Gastrocnemius medialis (tissue), 4 donors: ENCODE measurements at regions not wholly inside any gene's neighbourhood (a gene's known extent, or its start where the extent isn't known, plus 50 kb on each side); places are given as distances from the start of the nearest gene placed in this dataset.

Experiments
- POLR2A ChIP-seq, 2 donors: fragments of 450-650 bp; IDR thresholded peaks; one replicate each; pipeline ENCODE4 v1.6.1; 2017; ENCODE audit warnings: antibody characterized with exemption in 2 of 2, mild to moderate bottlenecking in 2 of 2, moderate library complexity in 2 of 2
- TF ChIP-seq, protein P1 (sequence below), 5 experiments: fragments of 450-650 bp in 3 of 5; fragments of 200-600 bp in 2 of 5; sonication (generic) in 2 of 5; IDR thresholded peaks in 4 of 5; conservative IDR thresholded peaks in 1 of 5; 1 replicate in 4 of 5; 2 replicates in 1 of 5; pipeline ENCODE4 v1.5.1; 2016 to 2019; ENCODE audit warnings: antibody characterized with exemption in 5 of 5, mild to moderate bottlenecking in 3 of 5, moderate library complexity in 3 of 5

DNA sequence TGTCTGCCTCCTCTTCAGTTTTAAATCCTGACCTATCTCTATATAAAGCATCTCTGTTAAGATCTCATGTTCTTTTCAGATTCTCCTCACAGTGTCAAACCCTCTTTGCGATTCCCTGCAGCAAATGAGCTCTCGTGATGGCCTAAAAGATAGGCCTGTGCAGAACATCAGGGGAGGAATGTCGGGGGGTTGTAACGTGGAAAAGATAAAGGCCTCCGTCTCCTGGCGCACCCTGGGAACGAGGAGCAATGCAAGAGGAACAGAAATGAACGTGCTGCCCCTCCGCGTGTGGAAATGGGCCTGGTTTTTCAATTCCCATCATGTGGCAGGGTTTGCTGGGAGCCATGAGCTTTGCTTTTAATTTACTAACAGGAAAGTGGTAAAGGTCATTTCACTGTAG lies 285.0 kb upstream of the TPM1 start:
- TF ChIP-seq, protein P1, sequence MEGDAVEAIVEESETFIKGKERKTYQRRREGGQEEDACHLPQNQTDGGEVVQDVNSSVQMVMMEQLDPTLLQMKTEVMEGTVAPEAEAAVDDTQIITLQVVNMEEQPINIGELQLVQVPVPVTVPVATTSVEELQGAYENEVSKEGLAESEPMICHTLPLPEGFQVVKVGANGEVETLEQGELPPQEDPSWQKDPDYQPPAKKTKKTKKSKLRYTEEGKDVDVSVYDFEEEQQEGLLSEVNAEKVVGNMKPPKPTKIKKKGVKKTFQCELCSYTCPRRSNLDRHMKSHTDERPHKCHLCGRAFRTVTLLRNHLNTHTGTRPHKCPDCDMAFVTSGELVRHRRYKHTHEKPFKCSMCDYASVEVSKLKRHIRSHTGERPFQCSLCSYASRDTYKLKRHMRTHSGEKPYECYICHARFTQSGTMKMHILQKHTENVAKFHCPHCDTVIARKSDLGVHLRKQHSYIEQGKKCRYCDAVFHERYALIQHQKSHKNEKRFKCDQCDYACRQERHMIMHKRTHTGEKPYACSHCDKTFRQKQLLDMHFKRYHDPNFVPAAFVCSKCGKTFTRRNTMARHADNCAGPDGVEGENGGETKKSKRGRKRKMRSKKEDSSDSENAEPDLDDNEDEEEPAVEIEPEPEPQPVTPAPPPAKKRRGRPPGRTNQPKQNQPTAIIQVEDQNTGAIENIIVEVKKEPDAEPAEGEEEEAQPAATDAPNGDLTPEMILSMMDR (IDR thresholded peaks at IDR 0.05 in 4 of 5, conservative IDR thresholded peaks at IDR 0.05 in 1 of 5): no peak
- TF ChIP-seq POLR2A (IDR thresholded peaks at IDR 0.05): no peak
